ENCODE measurements at regions not wholly inside any gene's neighbourhood (a gene's known extent, or its start where the extent isn't known, plus 50 kb on each side); places are given as distances from the start of the nearest gene placed in this dataset.

- TF ChIP-seq CTCF (IDR thresholded peaks at IDR 0.05) (no peak), POLR2A (IDR thresholded peaks at IDR 0.05) (no peak), POLR2AphosphoS5 (IDR thresholded peaks at IDR 0.05) (no peak)
These were observed 1185.4 kb downstream of the DIAPH3 start for GRCh38 chr13:58978331-58978730.

Data from prostate gland (tissue), 2 donors.